Loucy (cell line): ENCODE measurements at regions not wholly inside any gene's neighbourhood (a gene's known extent, or its start where the extent isn't known, plus 50 kb on each side); places are given as distances from the start of the nearest gene placed in this dataset.

Experiments used
- H2AFZ ChIP-seq: fragments of 200-600 bp; sonication (generic); 2 replicates; pipeline ENCODE4 v1.6.0; 2016; ENCODE audit warnings: antibody characterized with exemption, mild to moderate bottlenecking, low read length, moderate library complexity
- H3F3A ChIP-seq: fragments of 200-600 bp; 2 replicates; pipeline ENCODE4 v1.6.0; 2016; ENCODE audit warnings: antibody characterized with exemption, low read depth, mild to moderate bottlenecking
- H3K27me3 ChIP-seq: fragments of 200-600 bp; sonication (generic); 2 replicates; pipeline ENCODE4 v1.6.1; 2014; ENCODE audit warnings: low read length, mild to moderate bottlenecking; ENCODE audit not compliant: insufficient read depth, poor library complexity, severe bottlenecking
- H3K36me3 ChIP-seq: fragments of 200-600 bp; sonication (generic); 2 replicates; pipeline ENCODE4 v1.6.1; 2016; ENCODE audit warnings: low read length; ENCODE audit not compliant: insufficient read depth
- H3K4me1 ChIP-seq: fragments of 200-600 bp; sonication (generic); 2 replicates; pipeline ENCODE4 v1.5.1; 2014; ENCODE audit warnings: low read length, mild to moderate bottlenecking; ENCODE audit not compliant: insufficient read depth, poor library complexity, severe bottlenecking
- H3K4me2 ChIP-seq: fragments of 200-600 bp; sonication (generic); 2 replicates; pipeline ENCODE4 v1.6.0; 2014; ENCODE audit warnings: antibody characterized with exemption, low read length, low read depth, mild to moderate bottlenecking; ENCODE audit not compliant: poor library complexity, severe bottlenecking
- H3K4me3 ChIP-seq: fragments of 200-600 bp; sonication (generic); 2 replicates; pipeline ENCODE4 v1.5.1; 2014; ENCODE audit warnings: low read length, mild to moderate bottlenecking, mixed read lengths; ENCODE audit not compliant: poor library complexity, severe bottlenecking
- H3K79me2 ChIP-seq: fragments of 200-600 bp; sonication (generic); 2 replicates; pipeline ENCODE4 v1.6.1; 2014; ENCODE audit warnings: low read length; ENCODE audit not compliant: insufficient read depth
- H3K9ac ChIP-seq: fragments of 200-600 bp; sonication (generic); 2 replicates; pipeline ENCODE4 v1.6.0; 2014; ENCODE audit warnings: mild to moderate bottlenecking, low read depth, low read length, moderate library complexity; ENCODE audit not compliant: poor library complexity, severe bottlenecking
- H3K9me2 ChIP-seq: fragments of 200-600 bp; sonication (generic); replicated peaks from 2 replicates; pipeline ENCODE4 v1.6.1; 2016; ENCODE audit warnings: low read depth, low read length, mixed read lengths
- H3K9me3 ChIP-seq: fragments of 200-600 bp; sonication (generic); 2 replicates; pipeline ENCODE4 v1.6.1; 2014; ENCODE audit warnings: mild to moderate bottlenecking, antibody characterized with exemption, low read length, low read depth; ENCODE audit not compliant: insufficient read depth
- H4K20me1 ChIP-seq: fragments of 200-600 bp; sonication (generic); 2 replicates; pipeline ENCODE4 v1.6.0; 2014; ENCODE audit warnings: antibody characterized with exemption, low read length, mild to moderate bottlenecking; ENCODE audit not compliant: insufficient read depth, poor library complexity, severe bottlenecking
- EZH2phosphoT487 ChIP-seq: fragments of 200-600 bp; IDR thresholded peaks from 2 replicates; pipeline ENCODE4 v1.6.1; 2018; ENCODE audit warnings: antibody characterized with exemption, mild to moderate bottlenecking, moderate library complexity, borderline replicate concordance
- TF ChIP-seq, protein P1 (sequence below): fragments of 200-600 bp; sonication (generic); conservative IDR thresholded peaks from 2 replicates; pipeline ENCODE4 v1.5.1; 2014; ENCODE audit warnings: mild to moderate bottlenecking, antibody characterized with exemption, low read length

DNA sequence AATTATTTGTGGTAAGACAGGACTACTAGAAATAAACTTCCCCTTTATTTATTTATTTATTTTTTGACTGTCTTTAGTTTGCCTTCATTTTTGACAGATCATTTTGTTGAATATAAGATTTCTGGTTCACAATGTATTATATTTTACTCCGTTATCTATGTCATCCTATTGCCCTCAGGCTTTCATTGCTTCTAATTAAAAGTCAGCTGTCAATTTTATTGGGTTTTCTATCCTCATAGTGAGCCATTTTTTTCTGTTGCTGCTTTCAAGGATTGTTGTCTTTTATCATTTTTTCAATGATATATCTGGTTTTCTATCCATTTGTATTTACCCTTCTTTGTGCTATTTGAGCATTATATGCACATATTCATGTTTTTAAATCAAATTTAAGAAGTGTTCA, 866.2 kb downstream of the LRRIQ3 start:
- Histone ChIP-seq H3K4me1 (no peaks in the 10 kb centered on the region), H4K20me1 (no peaks in the 10 kb centered on the region), H3K9me2 (no peaks in the 10 kb centered on the region), H3K9me3 (no peaks in the 10 kb centered on the region), H3K9ac (no peak overlapping the region), H3K4me3 (no peak overlapping the region), H3K4me2 (no peak overlapping the region), H2AFZ (no peak overlapping the region), H3F3A (no peaks in the 10 kb centered on the region), H3K27me3 (no peaks in the 10 kb centered on the region), H3K79me2 (no peaks in the 10 kb centered on the region), H3K36me3 (no peaks in the 10 kb centered on the region)
- TF ChIP-seq EZH2phosphoT487: no peak
- TF ChIP-seq, protein P1, sequence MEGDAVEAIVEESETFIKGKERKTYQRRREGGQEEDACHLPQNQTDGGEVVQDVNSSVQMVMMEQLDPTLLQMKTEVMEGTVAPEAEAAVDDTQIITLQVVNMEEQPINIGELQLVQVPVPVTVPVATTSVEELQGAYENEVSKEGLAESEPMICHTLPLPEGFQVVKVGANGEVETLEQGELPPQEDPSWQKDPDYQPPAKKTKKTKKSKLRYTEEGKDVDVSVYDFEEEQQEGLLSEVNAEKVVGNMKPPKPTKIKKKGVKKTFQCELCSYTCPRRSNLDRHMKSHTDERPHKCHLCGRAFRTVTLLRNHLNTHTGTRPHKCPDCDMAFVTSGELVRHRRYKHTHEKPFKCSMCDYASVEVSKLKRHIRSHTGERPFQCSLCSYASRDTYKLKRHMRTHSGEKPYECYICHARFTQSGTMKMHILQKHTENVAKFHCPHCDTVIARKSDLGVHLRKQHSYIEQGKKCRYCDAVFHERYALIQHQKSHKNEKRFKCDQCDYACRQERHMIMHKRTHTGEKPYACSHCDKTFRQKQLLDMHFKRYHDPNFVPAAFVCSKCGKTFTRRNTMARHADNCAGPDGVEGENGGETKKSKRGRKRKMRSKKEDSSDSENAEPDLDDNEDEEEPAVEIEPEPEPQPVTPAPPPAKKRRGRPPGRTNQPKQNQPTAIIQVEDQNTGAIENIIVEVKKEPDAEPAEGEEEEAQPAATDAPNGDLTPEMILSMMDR: no peak

DNA sequence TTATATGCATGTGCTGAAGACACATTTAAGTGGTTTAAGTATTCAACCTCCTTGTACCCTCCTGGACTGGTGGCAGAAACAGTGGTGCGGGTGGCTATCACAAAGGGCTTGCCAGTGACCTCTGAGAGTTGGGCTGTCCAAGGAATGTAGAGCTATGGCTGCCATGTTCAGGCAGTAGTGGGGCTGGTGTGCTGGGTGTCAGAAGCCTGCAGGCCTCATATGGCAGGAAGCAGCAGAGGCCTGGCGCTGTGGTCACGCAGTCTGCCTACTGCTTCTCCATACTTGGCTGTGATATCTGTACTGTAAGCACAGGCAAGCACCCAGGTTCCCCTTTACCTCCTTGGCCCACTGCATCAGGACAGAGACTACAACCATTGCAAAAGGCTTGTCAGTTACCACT, 870.0 kb downstream of the LRRIQ3 start:
- TF ChIP-seq, protein P1: no peak
- no peak for TF ChIP-seq EZH2phosphoT487
- Histone ChIP-seq H3K9me3 (no peaks in the 10 kb centered on the region), H3K79me2 (no peaks in the 10 kb centered on the region), H3K9me2 (no peaks in the 10 kb centered on the region), H3K4me2 (no peak overlapping the region), H3K36me3 (no peaks in the 10 kb centered on the region), H3K4me1 (no peaks in the 10 kb centered on the region), H3K9ac (no peak overlapping the region), H3K27me3 (no peaks in the 10 kb centered on the region), H3F3A (no peaks in the 10 kb centered on the region), H4K20me1 (no peaks in the 10 kb centered on the region), H2AFZ (no peak overlapping the region), H3K4me3 (no peak overlapping the region)

DNA sequence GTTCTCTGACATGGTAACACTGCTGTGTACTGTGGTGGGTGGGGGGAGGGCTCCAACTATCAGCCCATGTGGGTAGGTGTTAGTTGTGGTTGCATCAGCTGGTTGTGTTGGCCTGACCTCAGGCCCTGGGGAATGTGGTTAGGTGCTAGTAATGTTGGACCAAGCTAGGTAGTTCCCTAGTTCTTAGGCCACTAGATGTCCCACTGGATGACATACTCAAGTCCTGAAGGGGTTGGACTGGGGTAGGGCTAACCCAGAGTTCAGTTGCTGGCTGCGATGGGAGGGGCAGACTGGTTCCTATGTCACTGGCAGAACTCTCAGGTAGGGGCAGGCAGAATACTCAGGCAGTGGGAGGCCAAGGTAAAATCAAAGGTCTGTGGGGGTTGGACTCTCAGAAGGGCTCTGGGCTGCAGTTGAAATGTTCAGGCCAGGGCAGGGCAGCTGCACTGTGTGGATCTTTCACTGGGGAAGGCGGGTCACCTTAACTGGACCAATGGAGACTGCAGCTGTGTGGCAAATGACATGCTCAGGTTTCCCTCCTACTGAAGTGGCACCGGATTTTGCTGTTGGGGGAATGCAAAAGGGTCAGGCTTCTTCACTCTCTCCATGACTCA, 870.7 kb downstream of the LRRIQ3 start:
- Histone ChIP-seq H3K9ac (no peak overlapping the region), H3K4me1 (no peaks in the 10 kb centered on the region), H3K4me2 (no peak overlapping the region), H3K4me3 (no peak overlapping the region), H3K9me2 (no peaks in the 10 kb centered on the region), H3F3A (no peaks in the 10 kb centered on the region), H3K27me3 (no peaks in the 10 kb centered on the region), H3K36me3 (no peaks in the 10 kb centered on the region), H2AFZ (no peak overlapping the region), H3K79me2 (no peaks in the 10 kb centered on the region), H4K20me1 (no peaks in the 10 kb centered on the region), H3K9me3 (no peaks in the 10 kb centered on the region)
- TF ChIP-seq EZH2phosphoT487: no peak
- TF ChIP-seq, protein P1: no peak
